ENCODE measurements at regions not wholly inside any gene's neighbourhood (a gene's known extent, or its start where the extent isn't known, plus 50 kb on each side); places are given as distances from the start of the nearest gene placed in this dataset.

GRCh38 chr9:70478963-70479641 is 64.6 kb upstream of the KLF9 start:
- peaks cover 4% of the 10 kb centered on the region for H3K4me1 Mint-ChIP-seq (ENCODE audit: low read depth)
- POLR2A ChIA-PET, result no interaction called here
- H3K27ac Mint-ChIP-seq, result no peak overlapping the region

DNA sequence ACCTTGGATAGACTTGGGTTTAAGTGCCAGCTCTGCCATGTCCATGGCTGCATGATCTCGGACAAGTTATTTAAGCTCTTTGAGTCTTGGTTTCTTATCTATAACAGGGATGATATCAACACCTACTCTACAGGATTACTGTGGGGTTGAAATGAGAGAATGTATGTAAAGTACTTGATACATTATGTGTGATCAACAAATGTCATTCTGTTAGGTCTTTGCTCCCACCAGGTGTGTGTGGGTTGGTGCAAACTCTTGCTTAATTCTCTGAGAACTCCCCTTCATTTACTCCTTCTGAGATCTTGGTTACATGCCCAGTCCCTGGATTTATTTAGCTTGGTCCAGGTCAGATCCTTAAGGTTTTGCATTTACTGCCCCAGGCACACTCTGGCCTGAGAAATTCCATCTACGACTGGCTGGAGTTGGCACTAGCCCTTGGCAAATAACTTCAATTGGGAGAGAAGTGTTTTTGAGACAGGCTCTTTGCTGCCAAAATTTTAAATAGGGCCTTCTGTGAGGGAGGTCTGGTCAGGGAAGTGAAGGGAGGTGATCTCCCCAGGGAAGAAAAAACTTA is 63.5 kb upstream of the KLF9 start:
- POLR2A ChIA-PET, result interaction anchor here (0.5 kb wide), 1 partner anchor 138 kb away, joined by 3 read pairs; no protein-coding TSS in a partner anchor
- ATAC-seq (no peak), DNase-seq (no peak)
- intact Hi-C loops (cut with micrococcal nuclease), result no loop called here
- TF ChIP-seq, protein P1, sequence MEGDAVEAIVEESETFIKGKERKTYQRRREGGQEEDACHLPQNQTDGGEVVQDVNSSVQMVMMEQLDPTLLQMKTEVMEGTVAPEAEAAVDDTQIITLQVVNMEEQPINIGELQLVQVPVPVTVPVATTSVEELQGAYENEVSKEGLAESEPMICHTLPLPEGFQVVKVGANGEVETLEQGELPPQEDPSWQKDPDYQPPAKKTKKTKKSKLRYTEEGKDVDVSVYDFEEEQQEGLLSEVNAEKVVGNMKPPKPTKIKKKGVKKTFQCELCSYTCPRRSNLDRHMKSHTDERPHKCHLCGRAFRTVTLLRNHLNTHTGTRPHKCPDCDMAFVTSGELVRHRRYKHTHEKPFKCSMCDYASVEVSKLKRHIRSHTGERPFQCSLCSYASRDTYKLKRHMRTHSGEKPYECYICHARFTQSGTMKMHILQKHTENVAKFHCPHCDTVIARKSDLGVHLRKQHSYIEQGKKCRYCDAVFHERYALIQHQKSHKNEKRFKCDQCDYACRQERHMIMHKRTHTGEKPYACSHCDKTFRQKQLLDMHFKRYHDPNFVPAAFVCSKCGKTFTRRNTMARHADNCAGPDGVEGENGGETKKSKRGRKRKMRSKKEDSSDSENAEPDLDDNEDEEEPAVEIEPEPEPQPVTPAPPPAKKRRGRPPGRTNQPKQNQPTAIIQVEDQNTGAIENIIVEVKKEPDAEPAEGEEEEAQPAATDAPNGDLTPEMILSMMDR (IDR thresholded peaks at IDR 0.05), result no peak
- Mint-ChIP-seq H3K9me3 (no peaks in the 10 kb centered on the region), H3K27ac (no peak overlapping the region), H3K36me3 (ENCODE audit: low read depth) (no peaks in the 10 kb centered on the region), H3K4me1 (ENCODE audit: low read depth) (no peaks in the 10 kb centered on the region), H3K4me3 (no peak overlapping the region), H3K27me3 (no peaks in the 10 kb centered on the region)
- CTCF ChIA-PET, result no interaction called here

More at GRCh38 chr9:70478963-70479641, 64.6 kb upstream of the KLF9 start:
- Mint-ChIP-seq H3K9me3 (no peaks in the 10 kb centered on the region), H3K27me3 (no peaks in the 10 kb centered on the region), H3K4me3 (no peak overlapping the region), H3K36me3 (ENCODE audit: low read depth) (no peaks in the 10 kb centered on the region)
- CTCF ChIA-PET, result interaction anchor here (0.7 to 1.0 kb wide), 2 partner anchors 9 to 100 kb away, joined by 3 read pairs; no protein-coding TSS in a partner anchor
- TF ChIP-seq, protein P1 (IDR thresholded peaks at IDR 0.05), result no peak
- intact Hi-C loops (cut with micrococcal nuclease), result no loop called here
- no peak for ATAC-seq
- DNase-seq, result no peak

GRCh38 chr9:70477146-70477745 is 62.8 kb upstream of the KLF9 start:
- DNase-seq, result no peak
- ATAC-seq, result no peak
- intact Hi-C loops (cut with micrococcal nuclease), result no loop called here
- TF ChIP-seq, protein P1 (IDR thresholded peaks at IDR 0.05), result no peak
- H3K36me3 Mint-ChIP-seq (ENCODE audit: low read depth), result no peaks in the 10 kb centered on the region
- H3K27me3 Mint-ChIP-seq, result no peaks in the 10 kb centered on the region
- no peaks in the 10 kb centered on the region for H3K9me3 Mint-ChIP-seq
- ChIA-PET CTCF (no interaction called here), POLR2A (interaction anchor here (0.5 kb wide), 1 partner anchor 137 kb away, joined by 3 read pairs; no protein-coding TSS in a partner anchor)
- H3K4me1 Mint-ChIP-seq (ENCODE audit: low read depth), result no peaks in the 10 kb centered on the region
- no peak overlapping the region for H3K4me3 Mint-ChIP-seq
- H3K27ac Mint-ChIP-seq, result no peak overlapping the region

DNA sequence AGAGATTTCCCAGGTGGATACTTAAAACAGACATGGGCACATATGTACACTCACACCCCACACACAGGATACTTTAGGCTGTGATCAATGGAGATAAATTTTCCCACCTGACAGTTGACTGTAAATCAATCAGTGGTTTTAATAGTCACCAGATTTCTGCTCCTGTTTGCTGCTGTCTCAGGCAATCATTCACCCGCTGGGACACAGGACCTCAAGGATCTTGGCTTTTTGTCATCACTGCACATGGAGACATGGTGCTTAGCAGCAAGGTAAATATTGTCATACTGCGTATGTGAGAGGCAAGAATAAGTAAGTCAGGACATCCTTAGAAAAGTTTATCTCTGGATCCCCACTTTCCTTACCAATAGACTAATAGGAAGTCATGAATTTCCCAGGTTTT is 60.8 kb upstream of the KLF9 start:
- no peaks in the 10 kb centered on the region for H3K27me3 Mint-ChIP-seq
- intact Hi-C loops (cut with micrococcal nuclease), result no loop called here
- ChIA-PET CTCF (interaction anchor here (0.6 kb wide), 1 partner anchor 151 kb away, joined by 4 read pairs; no protein-coding TSS in a partner anchor), POLR2A (no interaction called here)
- H3K9me3 Mint-ChIP-seq, result no peaks in the 10 kb centered on the region
- peaks cover 8% of the 10 kb centered on the region for H3K4me1 Mint-ChIP-seq (ENCODE audit: low read depth)
- ATAC-seq (no peak), DNase-seq (no peak)
- no peak overlapping the region for H3K4me3 Mint-ChIP-seq
- H3K36me3 Mint-ChIP-seq (ENCODE audit: low read depth), result no peaks in the 10 kb centered on the region
- TF ChIP-seq, protein P1 (IDR thresholded peaks at IDR 0.05), result no peak
- H3K27ac Mint-ChIP-seq, result no peak overlapping the region

- no peaks in the 10 kb centered on the region for H3K36me3 Mint-ChIP-seq (ENCODE audit: low read depth)
- TF ChIP-seq, protein P1 (IDR thresholded peaks at IDR 0.05), result no peak
- H3K4me1 Mint-ChIP-seq (ENCODE audit: low read depth), result peaks cover 14% of the 10 kb centered on the region
- no peak overlapping the region for H3K4me3 Mint-ChIP-seq
- no peaks in the 10 kb centered on the region for H3K27me3 Mint-ChIP-seq
- DNase-seq, result no peak
- intact Hi-C loops (cut with micrococcal nuclease), result no loop called here
- no peak overlapping the region for H3K27ac Mint-ChIP-seq
- CTCF ChIA-PET, result interaction anchor here (0.6 to 0.7 kb wide), 2 partner anchors 83 to 152 kb away, joined by 3 to 4 read pairs; no protein-coding TSS in a partner anchor
- no peaks in the 10 kb centered on the region for H3K9me3 Mint-ChIP-seq
- no peak for ATAC-seq
- POLR2A ChIA-PET, result no interaction called here
These were observed 60.0 kb upstream of the KLF9 start for GRCh38 chr9:70474413-70474812.

Data from activated CD8-positive, alpha-beta T cell treated with anti-CD3 and anti-CD28 coated beads for 36 hours (primary cell).